ENCODE measurements at regions not wholly inside any gene's neighbourhood (a gene's known extent, or its start where the extent isn't known, plus 50 kb on each side); places are given as distances from the start of the nearest gene placed in this dataset.
A peak's percentile ranks its signal among the peaks of the same experiment; 100 is the strongest.

DNA sequence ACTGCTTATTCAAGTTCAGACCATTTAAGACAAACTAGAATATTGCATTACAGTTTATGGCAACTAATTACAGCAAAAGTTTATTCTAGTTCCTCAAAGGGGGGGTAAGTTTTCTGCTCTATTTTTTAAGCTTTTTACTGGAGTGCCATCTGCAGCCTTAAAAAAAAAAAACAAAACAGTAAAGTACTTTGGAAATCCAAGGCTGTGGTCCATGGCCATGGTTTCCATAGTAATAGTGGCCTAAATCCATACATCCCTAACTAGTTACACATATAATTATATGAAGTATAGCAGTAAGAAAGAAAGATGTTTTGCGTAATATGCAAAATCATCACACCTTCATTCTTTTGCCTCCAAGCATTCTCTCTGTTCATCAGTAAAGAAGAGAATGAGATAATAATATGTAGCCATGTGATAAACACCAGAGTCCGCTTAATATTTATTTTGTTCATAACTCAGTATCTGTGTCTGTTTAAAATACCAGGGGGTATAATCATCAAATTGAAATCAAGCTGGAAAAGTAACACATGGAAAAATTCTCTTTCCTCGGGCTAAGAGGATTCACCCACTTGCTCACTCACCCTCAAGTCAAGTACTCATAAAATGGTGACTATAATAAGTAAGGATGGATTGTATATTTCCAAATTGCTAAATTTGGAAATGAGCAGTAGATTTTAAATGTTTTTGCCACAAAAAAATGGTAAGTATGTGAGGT is 301.1 kb upstream of the RND3 start:
- WGBS: 67% methylated on average over 3 of the region's 3 CpGs
- intact Hi-C loops (cut with DNase I): no loop called here

DNA sequence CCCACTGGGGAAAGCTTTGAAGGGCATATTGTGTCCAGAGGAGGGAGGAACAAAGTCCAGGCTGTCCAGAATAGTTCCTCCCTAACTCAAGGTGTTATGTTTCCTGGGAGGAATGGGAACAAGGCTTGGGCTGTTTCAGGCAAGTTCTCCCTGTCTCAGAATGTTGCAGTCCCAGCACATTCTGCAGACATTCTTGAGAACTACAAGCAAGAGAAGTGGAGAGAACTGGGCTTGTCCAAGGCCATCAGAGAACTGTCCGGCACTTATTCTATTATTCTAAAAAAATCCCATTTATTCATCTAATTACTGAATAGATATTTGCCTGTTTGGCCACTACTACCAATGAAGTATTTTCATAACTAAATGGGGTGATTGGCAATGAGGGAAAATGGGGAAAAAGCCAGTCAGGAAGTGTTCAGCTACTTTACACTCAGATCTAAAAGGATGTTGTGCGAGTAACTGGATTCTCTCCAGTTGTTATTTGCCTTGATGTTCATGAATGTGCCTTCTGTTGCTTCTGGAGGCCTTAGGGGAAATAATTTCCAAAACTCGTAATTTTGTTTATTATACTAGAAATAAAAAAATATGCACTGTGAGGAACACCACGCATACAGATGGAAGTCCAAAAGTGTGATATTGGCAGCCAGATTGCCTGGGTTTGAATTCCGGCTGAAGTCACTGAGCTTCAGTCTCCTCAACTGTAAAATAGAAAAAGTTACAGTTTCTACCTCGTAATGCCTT is 300.1 kb upstream of the RND3 start:
- WGBS: 61% methylated on average over 6 of the region's 6 CpGs
- intact Hi-C loops (cut with DNase I): no loop called here
- H3K9me3 ChIP-seq: peaks cover 0 to 16% (median 11%) of the 10 kb centered on the region in 4 donors
- no peaks in the 10 kb centered on the region for H3K36me3 ChIP-seq
- H3K4me1 ChIP-seq: peaks cover 0 to 10% (median 5%) of the 10 kb centered on the region in 4 donors
- no peak for DNase-seq (ENCODE audit: extremely low spot score)
- H3K4me3 ChIP-seq: no peak overlapping the region
- H3K27me3 ChIP-seq: no peaks in the 10 kb centered on the region
- no peak for TF ChIP-seq POLR2AphosphoS5 (IDR thresholded peaks at IDR 0.05)
- TF ChIP-seq, protein P1, sequence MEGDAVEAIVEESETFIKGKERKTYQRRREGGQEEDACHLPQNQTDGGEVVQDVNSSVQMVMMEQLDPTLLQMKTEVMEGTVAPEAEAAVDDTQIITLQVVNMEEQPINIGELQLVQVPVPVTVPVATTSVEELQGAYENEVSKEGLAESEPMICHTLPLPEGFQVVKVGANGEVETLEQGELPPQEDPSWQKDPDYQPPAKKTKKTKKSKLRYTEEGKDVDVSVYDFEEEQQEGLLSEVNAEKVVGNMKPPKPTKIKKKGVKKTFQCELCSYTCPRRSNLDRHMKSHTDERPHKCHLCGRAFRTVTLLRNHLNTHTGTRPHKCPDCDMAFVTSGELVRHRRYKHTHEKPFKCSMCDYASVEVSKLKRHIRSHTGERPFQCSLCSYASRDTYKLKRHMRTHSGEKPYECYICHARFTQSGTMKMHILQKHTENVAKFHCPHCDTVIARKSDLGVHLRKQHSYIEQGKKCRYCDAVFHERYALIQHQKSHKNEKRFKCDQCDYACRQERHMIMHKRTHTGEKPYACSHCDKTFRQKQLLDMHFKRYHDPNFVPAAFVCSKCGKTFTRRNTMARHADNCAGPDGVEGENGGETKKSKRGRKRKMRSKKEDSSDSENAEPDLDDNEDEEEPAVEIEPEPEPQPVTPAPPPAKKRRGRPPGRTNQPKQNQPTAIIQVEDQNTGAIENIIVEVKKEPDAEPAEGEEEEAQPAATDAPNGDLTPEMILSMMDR (IDR thresholded peaks at IDR 0.05): no peak
- TF ChIP-seq EP300 (IDR thresholded peaks at IDR 0.05): no peak
- no peak for TF ChIP-seq POLR2A (IDR thresholded peaks at IDR 0.05; ENCODE audit: low read depth)
- peak overlapping the region in 2 of 4 donors; percentile 11 to 21 for H3K27ac ChIP-seq (replicated peaks in 1 of 4)

More for the DNA sequence above, 301.1 kb upstream of the RND3 start:
- no peaks in the 10 kb centered on the region for H3K36me3 ChIP-seq
- no peaks in the 10 kb centered on the region for H3K27me3 ChIP-seq
- no peak for TF ChIP-seq EP300 (IDR thresholded peaks at IDR 0.05)
- TF ChIP-seq, protein P1 (IDR thresholded peaks at IDR 0.05): no peak
- no peak for TF ChIP-seq POLR2A (IDR thresholded peaks at IDR 0.05; ENCODE audit: low read depth)
- TF ChIP-seq POLR2AphosphoS5 (IDR thresholded peaks at IDR 0.05): no peak
- DNase-seq (ENCODE audit: extremely low spot score): no peak
- peaks cover 0 to 20% (median 12%) of the 10 kb centered on the region in 4 donors for H3K9me3 ChIP-seq
- H3K4me3 ChIP-seq: no peak overlapping the region
- H3K27ac ChIP-seq (replicated peaks in 1 of 4): no peak overlapping the region
- H3K4me1 ChIP-seq: peaks cover 0 to 10% (median 5%) of the 10 kb centered on the region in 4 donors

DNA sequence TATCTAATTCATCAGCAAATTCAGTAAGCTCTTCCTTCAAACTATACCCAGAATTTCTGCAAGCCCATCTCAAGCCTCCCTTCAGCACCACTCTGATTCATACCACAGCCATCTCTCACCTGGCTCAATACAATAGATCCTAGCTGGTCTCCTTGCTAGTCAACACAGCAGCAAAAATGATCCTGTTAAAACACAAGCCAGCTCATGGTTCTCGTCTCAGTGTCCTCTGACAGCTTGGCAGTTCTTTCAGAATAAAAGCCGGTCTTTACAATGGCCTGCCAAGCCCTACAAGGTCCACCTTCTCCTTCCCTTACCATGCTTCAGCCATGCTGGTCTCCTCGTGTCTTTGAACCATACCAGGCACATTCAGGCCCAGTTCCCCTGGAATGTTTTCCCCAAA is 296.9 kb upstream of the RND3 start:
- H3K4me1 ChIP-seq: peaks cover 0 to 10% (median 5%) of the 10 kb centered on the region in 4 donors
- intact Hi-C loops (cut with DNase I): no loop called here
- H3K27ac ChIP-seq (replicated peaks in 1 of 4): no peak overlapping the region
- no peaks in the 10 kb centered on the region for H3K27me3 ChIP-seq
- H3K4me3 ChIP-seq: no peak overlapping the region
- TF ChIP-seq, protein P1 (IDR thresholded peaks at IDR 0.05): no peak
- no peak for TF ChIP-seq EP300 (IDR thresholded peaks at IDR 0.05)
- TF ChIP-seq POLR2A (IDR thresholded peaks at IDR 0.05; ENCODE audit: low read depth): no peak
- TF ChIP-seq POLR2AphosphoS5 (IDR thresholded peaks at IDR 0.05): no peak
- no peaks in the 10 kb centered on the region for H3K9me3 ChIP-seq
- DNase-seq (ENCODE audit: extremely low spot score): no peak
- no peaks in the 10 kb centered on the region for H3K36me3 ChIP-seq
- 91% methylated on average over 3 of the region's 3 CpGs for WGBS

DNA sequence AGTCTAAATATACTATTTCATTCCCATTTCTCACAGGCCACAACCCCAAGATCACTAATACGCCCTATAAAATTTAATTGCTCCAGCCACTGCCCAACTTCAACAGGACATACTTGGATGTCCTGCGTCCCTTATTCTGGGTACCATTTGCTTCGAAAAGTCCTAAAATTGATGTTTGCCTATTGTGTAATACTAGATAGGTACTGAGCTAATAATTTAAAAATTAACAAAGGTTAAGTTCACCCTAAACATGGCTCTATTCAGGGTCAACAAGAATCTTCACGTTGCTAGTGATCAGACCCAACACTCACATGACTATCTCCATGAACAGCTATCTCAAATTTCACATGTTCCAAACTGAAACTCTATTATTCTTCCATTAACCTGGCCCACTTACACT is 296.4 kb upstream of the RND3 start:
- TF ChIP-seq POLR2A (IDR thresholded peaks at IDR 0.05; ENCODE audit: low read depth): no peak
- TF ChIP-seq POLR2AphosphoS5 (IDR thresholded peaks at IDR 0.05): no peak
- TF ChIP-seq EP300 (IDR thresholded peaks at IDR 0.05): no peak
- TF ChIP-seq, protein P1 (IDR thresholded peaks at IDR 0.05): no peak
- Histone ChIP-seq H3K4me3 (no peak overlapping the region), H3K27me3 (no peaks in the 10 kb centered on the region), H3K9me3 (no peaks in the 10 kb centered on the region), H3K4me1 (peaks cover 0 to 10% (median 5%) of the 10 kb centered on the region in 4 donors), H3K36me3 (no peaks in the 10 kb centered on the region), H3K27ac (replicated peaks in 1 of 4) (no peak overlapping the region)
- WGBS: 89% methylated on average over 4 of the region's 4 CpGs
- DNase-seq (ENCODE audit: extremely low spot score): no peak
- intact Hi-C loops (cut with DNase I): no loop called here

All from esophagus muscularis mucosa (tissue), 4 donors.